Activated T-helper 2 cell treated with anti-CD3 and anti-CD28 coated beads, Interferon-gamma antibody, Interleukin-2, Interleukin-4, amounts not matched to agents 10 μg/mL and 5 μg/mL and 100 μg/mL, durations not matched to agents 14 hours and 24 hours and 36 hours (primary cell): ENCODE measurements at regions not wholly inside any gene's neighbourhood (a gene's known extent, or its start where the extent isn't known, plus 50 kb on each side); places are given as distances from the start of the nearest gene placed in this dataset.

ENCODE experiments used
- DNase-seq: peaks from one replicate; pipeline ENCODE4 v3.0.0; 2021; ENCODE audit warnings: low spot score
- H3K27ac Mint-ChIP-seq: one replicate; pipeline ENCODE4 v1.8.0; 2021; ENCODE audit warnings: mixed read lengths
- H3K27me3 Mint-ChIP-seq: one replicate; pipeline ENCODE4 v1.8.0; 2021; ENCODE audit warnings: low read depth, mixed read lengths
- H3K36me3 Mint-ChIP-seq: one replicate; pipeline ENCODE4 v1.8.0; 2021; ENCODE audit warnings: low read depth, mixed read lengths
- H3K4me1 Mint-ChIP-seq: one replicate; pipeline ENCODE4 v1.8.0; 2021; ENCODE audit warnings: low read depth, mixed read lengths
- H3K4me3 Mint-ChIP-seq: one replicate; pipeline ENCODE4 v1.8.0; 2021; ENCODE audit warnings: low read depth, mild to moderate bottlenecking, moderate library complexity, mixed read lengths
- H3K9me3 Mint-ChIP-seq: one replicate; pipeline ENCODE4 v1.8.0; 2021; ENCODE audit warnings: mixed read lengths
- intact Hi-C: fragments of 100-400 bp; cut with micrococcal nuclease; formaldehyde crosslinking; loops from one replicate; pipeline ENCODE4 v1.15.1; 2023

- Mint-ChIP-seq H3K36me3 (no peaks in the 10 kb centered on the region), H3K4me1 (no peaks in the 10 kb centered on the region), H3K9me3 (no peaks in the 10 kb centered on the region), H3K27me3 (peaks cover 9% of the 10 kb centered on the region), H3K4me3 (no peak overlapping the region), H3K27ac (no peak overlapping the region)
- no peak for DNase-seq
- intact Hi-C loops = loop anchor here (2.0 kb wide), 1 partner anchor 474 kb away; no protein-coding TSS in a partner anchor
These were observed 103.7 kb upstream of the NFIA start for GRCh38 chr1:60978421-60979357.

GRCh38 chr1:60977661-60978060 is 104.7 kb upstream of the NFIA start:
- Mint-ChIP-seq H3K27ac (no peak overlapping the region), H3K9me3 (no peaks in the 10 kb centered on the region), H3K4me1 (no peaks in the 10 kb centered on the region), H3K27me3 (peaks cover 12% of the 10 kb centered on the region), H3K4me3 (no peak overlapping the region), H3K36me3 (no peaks in the 10 kb centered on the region)
- intact Hi-C loops = loop anchor here (2.0 kb wide), 1 partner anchor 475 kb away; no protein-coding TSS in a partner anchor
- DNase-seq = no peak

GRCh38 chr1:60974524-60975372 is 107.6 kb upstream of the NFIA start:
- H3K9me3 Mint-ChIP-seq = no peaks in the 10 kb centered on the region

GRCh38 chr1:60973668-60974067 is 108.7 kb upstream of the NFIA start:
- Mint-ChIP-seq H3K4me1 (no peaks in the 10 kb centered on the region), H3K9me3 (no peaks in the 10 kb centered on the region), H3K27me3 (peaks cover 9% of the 10 kb centered on the region), H3K36me3 (no peaks in the 10 kb centered on the region), H3K4me3 (no peak overlapping the region), H3K27ac (no peak overlapping the region)
- intact Hi-C loops = no loop called here
- DNase-seq = no peak

More at GRCh38 chr1:60974524-60975372, 107.6 kb upstream of the NFIA start:
- Mint-ChIP-seq H3K27me3 (peaks cover 9% of the 10 kb centered on the region), H3K27ac (no peak overlapping the region), H3K4me1 (no peaks in the 10 kb centered on the region), H3K36me3 (no peaks in the 10 kb centered on the region), H3K4me3 (no peak overlapping the region)
- no peak for DNase-seq
- intact Hi-C loops = no loop called here

- peaks cover 9% of the 10 kb centered on the region for H3K27me3 Mint-ChIP-seq
- H3K27ac Mint-ChIP-seq = no peak overlapping the region
- H3K36me3 Mint-ChIP-seq = no peaks in the 10 kb centered on the region
- intact Hi-C loops = no loop called here
- no peak for DNase-seq
- no peaks in the 10 kb centered on the region for H3K9me3 Mint-ChIP-seq
- no peaks in the 10 kb centered on the region for H3K4me1 Mint-ChIP-seq
- H3K4me3 Mint-ChIP-seq = no peak overlapping the region
These were observed 109.5 kb upstream of the NFIA start for GRCh38 chr1:60972841-60973364.

- Mint-ChIP-seq H3K4me1 (no peaks in the 10 kb centered on the region), H3K27me3 (peaks cover 9% of the 10 kb centered on the region), H3K36me3 (no peaks in the 10 kb centered on the region), H3K9me3 (peaks cover 14% of the 10 kb centered on the region), H3K4me3 (no peak overlapping the region), H3K27ac (no peak overlapping the region)
- intact Hi-C loops = no loop called here
- DNase-seq = no peak
These were observed 111.0 kb upstream of the NFIA start for GRCh38 chr1:60971330-60971729.

GRCh38 chr1:60969971-60970509 is 112.3 kb upstream of the NFIA start:
- intact Hi-C loops = no loop called here
- Mint-ChIP-seq H3K27ac (no peak overlapping the region), H3K4me3 (no peak overlapping the region), H3K27me3 (peaks cover 9% of the 10 kb centered on the region), H3K9me3 (peaks cover 18% of the 10 kb centered on the region), H3K4me1 (no peaks in the 10 kb centered on the region), H3K36me3 (no peaks in the 10 kb centered on the region)
- DNase-seq = no peak

GRCh38 chr1:60965280-60965854 is 117.0 kb upstream of the NFIA start:
- H3K4me1 Mint-ChIP-seq = no peaks in the 10 kb centered on the region
- intact Hi-C loops = no loop called here
- no peaks in the 10 kb centered on the region for H3K36me3 Mint-ChIP-seq

GRCh38 chr1:60963167-60963940 is 119.0 kb upstream of the NFIA start:
- no peak for DNase-seq
- Mint-ChIP-seq H3K9me3 (peaks cover 30% of the 10 kb centered on the region), H3K4me3 (no peak overlapping the region), H3K27me3 (peaks cover 2% of the 10 kb centered on the region), H3K4me1 (no peaks in the 10 kb centered on the region), H3K27ac (no peak overlapping the region), H3K36me3 (no peaks in the 10 kb centered on the region)
- intact Hi-C loops = no loop called here

More at GRCh38 chr1:60965280-60965854, 117.0 kb upstream of the NFIA start:
- no peak for DNase-seq
- H3K9me3 Mint-ChIP-seq = peaks cover 30% of the 10 kb centered on the region
- no peak overlapping the region for H3K4me3 Mint-ChIP-seq
- H3K27me3 Mint-ChIP-seq = peaks cover 2% of the 10 kb centered on the region
- H3K27ac Mint-ChIP-seq = no peak overlapping the region

GRCh38 chr1:60960891-60961461 is 121.4 kb upstream of the NFIA start:
- H3K36me3 Mint-ChIP-seq = no peaks in the 10 kb centered on the region
- H3K27ac Mint-ChIP-seq = no peak overlapping the region
- no peaks in the 10 kb centered on the region for H3K4me1 Mint-ChIP-seq
- no peak overlapping the region for H3K4me3 Mint-ChIP-seq
- H3K27me3 Mint-ChIP-seq = peaks cover 2% of the 10 kb centered on the region
- no peak for DNase-seq
- intact Hi-C loops = no loop called here
- H3K9me3 Mint-ChIP-seq = peaks cover 16% of the 10 kb centered on the region

- peaks cover 2% of the 10 kb centered on the region for H3K27me3 Mint-ChIP-seq
- H3K9me3 Mint-ChIP-seq = peaks cover 10% of the 10 kb centered on the region
- intact Hi-C loops = no loop called here
- H3K27ac Mint-ChIP-seq = no peak overlapping the region
- H3K36me3 Mint-ChIP-seq = no peaks in the 10 kb centered on the region
- no peaks in the 10 kb centered on the region for H3K4me1 Mint-ChIP-seq
- no peak overlapping the region for H3K4me3 Mint-ChIP-seq
- DNase-seq = no peak
These were observed 122.7 kb upstream of the NFIA start for GRCh38 chr1:60959701-60960100.
